H1 (cell line): ENCODE measurements at regions not wholly inside any gene's neighbourhood (a gene's known extent, or its start where the extent isn't known, plus 50 kb on each side); places are given as distances from the start of the nearest gene placed in this dataset.

Experiments
- CTCF ChIA-PET: fragments of 300-600 bp; sonication (Branson Sonifier 250); formaldehyde crosslinking; loops from one replicate; lab custom pipeline; 2021; ENCODE audit not compliant: partially characterized antibody; lab: Charles Lee
- POLR2A ChIA-PET: fragments of 300-600 bp; sonication (Branson Sonifier 250); formaldehyde crosslinking; loops from one replicate; lab custom pipeline; 2021; ENCODE audit warnings: inconsistent platforms; ENCODE audit not compliant: partially characterized antibody; lab: Charles Lee
- DNase-seq, 2 experiments: peaks; one replicate each; pipeline versions ENCODE4 v3.0.0 to v3.0.0-alpha.2; 2010 to 2022; ENCODE audit warnings: low spot score in 2 of 2, low read depth in 1 of 2, mixed read lengths in 1 of 2
- FAIRE-seq: peaks from 2 replicates; lab custom pipeline; 2011; peaks lifted over from hg19 to GRCh38; lab: Jason Lieb, UNC
- H2AFZ ChIP-seq: 2 replicates; pipeline ENCODE4 v1.8.1; 2012; ENCODE audit warnings: low read length, inconsistent platforms
- H2AK5ac ChIP-seq: 2 replicates; pipeline ENCODE4 v1.6.1; 2013; ENCODE audit warnings: low read depth, low read length
- H2BK120ac ChIP-seq: replicated peaks from 2 replicates; pipeline ENCODE3; 2013; ENCODE audit warnings: low read depth, low read length, inconsistent platforms
- H2BK12ac ChIP-seq: 2 replicates; pipeline ENCODE4 v1.6.1; 2013; ENCODE audit warnings: low read depth, low read length
- H2BK15ac ChIP-seq: 2 replicates; pipeline ENCODE4 v1.6.1; 2013; ENCODE audit warnings: low read length
- H2BK20ac ChIP-seq: 2 replicates; pipeline ENCODE4 v1.6.1; 2013; ENCODE audit warnings: low read length
- H2BK5ac ChIP-seq: 2 replicates; pipeline ENCODE4 v1.6.1; 2013; ENCODE audit warnings: low read depth, low read length
- H3K14ac ChIP-seq: 2 replicates; pipeline ENCODE4 v1.6.1; 2013; ENCODE audit warnings: inconsistent platforms; ENCODE audit not compliant: insufficient read length
- H3K18ac ChIP-seq: 2 replicates; pipeline ENCODE4 v1.6.1; 2013; ENCODE audit warnings: low read length; ENCODE audit errors: extremely low read depth
- H3K23ac ChIP-seq: 2 replicates; pipeline ENCODE4 v1.6.1; 2013; ENCODE audit warnings: inconsistent platforms; ENCODE audit not compliant: insufficient read length
- H3K23me2 ChIP-seq: 2 replicates; pipeline ENCODE4 v1.6.1; 2013; ENCODE audit warnings: low read depth, low read length
- H3K27ac ChIP-seq: 2 replicates; pipeline ENCODE4 v1.6.1; 2011; ENCODE audit warnings: low read depth, low read length, inconsistent platforms
- H3K27me3 ChIP-seq, 4 experiments: replicated peaks in 1 of 4; 1 replicate in 1 of 4; 2 replicates in 3 of 4; pipeline versions ENCODE4 v1.6.1 to v1.8.1; 2011 to 2013; ENCODE audit warnings: low read length in 3 of 4, mild to moderate bottlenecking in 3 of 4, inconsistent platforms in 2 of 4, mixed read lengths in 2 of 4, moderate library complexity in 1 of 4; ENCODE audit not compliant: control insufficient read depth in 3 of 4, insufficient read depth in 3 of 4; ENCODE audit errors: extremely low read depth in 1 of 4
- H3K36me3 ChIP-seq, 4 experiments: 2 replicates each; pipeline versions ENCODE4 v1.6.1 to v1.8.1; 2011 to 2013; ENCODE audit warnings: mild to moderate bottlenecking in 4 of 4, low read length in 3 of 4, moderate library complexity in 2 of 4, control low read depth in 1 of 4, inconsistent platforms in 1 of 4; ENCODE audit not compliant: insufficient read depth in 4 of 4, control insufficient read depth in 2 of 4
- H3K4ac ChIP-seq: replicated peaks from 2 replicates; pipeline ENCODE3; 2013; ENCODE audit warnings: low read length, low read depth, mixed read lengths, inconsistent platforms; ENCODE audit not compliant: insufficient read length
- H3K4me1 ChIP-seq, 4 experiments: replicated peaks in 1 of 4; 1 replicate in 1 of 4; 2 replicates in 3 of 4; pipeline versions ENCODE4 v1.6.1 to v1.8.1; 2011 to 2013; ENCODE audit warnings: low read length in 3 of 4, inconsistent platforms in 2 of 4, mixed read lengths in 1 of 4; ENCODE audit not compliant: insufficient read depth in 4 of 4, control insufficient read depth in 3 of 4
- H3K4me2 ChIP-seq, 2 experiments: 2 replicates each; pipeline versions ENCODE4 v1.6.1 to v1.8.1; 2011 to 2013; ENCODE audit warnings: low read depth in 2 of 2, low read length in 2 of 2, control low read depth in 1 of 2, inconsistent platforms in 1 of 2, mild to moderate bottlenecking in 1 of 2; ENCODE audit not compliant: insufficient read depth in 1 of 2
- H3K4me3 ChIP-seq, 4 experiments: fragments of 200-600, 300-600 bp in 1 of 4; sonication (generic), shearing (Covaris generic), sonication (Bioruptor Twin) in 1 of 4; 2 replicates each; pipeline versions ENCODE4 v1.5.1 to v1.8.1; 2011 to 2016; ENCODE audit warnings: low read length in 4 of 4, low read depth in 3 of 4, control low read depth in 2 of 4, inconsistent platforms in 2 of 4, mild to moderate bottlenecking in 2 of 4, mixed read lengths in 1 of 4, moderate library complexity in 1 of 4; ENCODE audit not compliant: insufficient read depth in 2 of 4; ENCODE audit errors: extremely low read depth in 1 of 4
- H3K56ac ChIP-seq: replicated peaks from 2 replicates; pipeline ENCODE3; 2013; ENCODE audit warnings: low read depth, mild to moderate bottlenecking, mixed read lengths, low read length, inconsistent platforms; ENCODE audit not compliant: insufficient read length
- H3K79me1 ChIP-seq: 2 replicates; pipeline ENCODE4 v1.6.1; 2013; ENCODE audit warnings: low read depth, low read length, control low read depth
- H3K79me2 ChIP-seq, 2 experiments: 2 replicates each; pipeline versions ENCODE4 v1.6.1 to v1.8.1; 2012 to 2013; ENCODE audit warnings: low read length in 2 of 2, mild to moderate bottlenecking in 2 of 2, inconsistent platforms in 1 of 2; ENCODE audit not compliant: insufficient read depth in 2 of 2, control insufficient read depth in 1 of 2
- H3K9ac ChIP-seq, 4 experiments: replicated peaks in 1 of 4; 1 replicate in 1 of 4; 2 replicates in 3 of 4; pipeline versions ENCODE4 v1.6.1 to v1.8.1; 2011 to 2013; ENCODE audit warnings: low read depth in 3 of 4, low read length in 3 of 4, control low read depth in 2 of 4, mild to moderate bottlenecking in 2 of 4, moderate library complexity in 2 of 4, inconsistent platforms in 1 of 4; ENCODE audit errors: extremely low read depth in 1 of 4
- H3K9me3 ChIP-seq, 2 experiments: 2 replicates each; pipeline versions ENCODE4 v1.6.1 to v1.8.1; 2012 to 2013; ENCODE audit warnings: mild to moderate bottlenecking in 2 of 2, moderate library complexity in 2 of 2, control low read depth in 1 of 2, inconsistent platforms in 1 of 2, low read depth in 1 of 2, low read length in 1 of 2, mixed read lengths in 1 of 2; ENCODE audit not compliant: insufficient read depth in 2 of 2
- H4K20me1 ChIP-seq, 2 experiments: replicated peaks in 1 of 2; 2 replicates each; pipeline versions ENCODE3 to v1.8.1; 2011 to 2013; ENCODE audit warnings: inconsistent platforms in 2 of 2, low read length in 2 of 2, mild to moderate bottlenecking in 1 of 2; ENCODE audit not compliant: insufficient read depth in 2 of 2, control insufficient read depth in 1 of 2
- H4K5ac ChIP-seq: 2 replicates; pipeline ENCODE4 v1.6.1; 2013; ENCODE audit warnings: low read length, low read depth, mixed read lengths, inconsistent platforms; ENCODE audit not compliant: insufficient read length
- H4K8ac ChIP-seq: 2 replicates; pipeline ENCODE4 v1.8.0; 2013; ENCODE audit warnings: mild to moderate bottlenecking, moderate library complexity, low read length, inconsistent platforms; ENCODE audit not compliant: insufficient read depth; ENCODE audit errors: extremely low read depth
- H4K91ac ChIP-seq: replicated peaks from 2 replicates; pipeline ENCODE3; 2013; ENCODE audit warnings: low read length, mixed read lengths, inconsistent platforms; ENCODE audit not compliant: insufficient read length
- E2F6 ChIP-seq: IDR thresholded peaks from 2 replicates; pipeline ENCODE4 v1.6.1; 2012; ENCODE audit warnings: inconsistent platforms
- SP1 ChIP-seq: IDR thresholded peaks from 2 replicates; pipeline ENCODE4 v1.6.1; 2011; ENCODE audit warnings: low read depth, low read length
- TBP ChIP-seq: IDR thresholded peaks from 2 replicates; pipeline ENCODE4 v1.6.1; 2011; ENCODE audit warnings: low read depth, low read length, improper control_type of control experiment
- TEAD4 ChIP-seq: IDR thresholded peaks from 2 replicates; pipeline ENCODE4 v1.6.1; 2012; ENCODE audit warnings: low read depth, low read length, inconsistent platforms, mixed read lengths
- YY1 ChIP-seq: IDR thresholded peaks from 2 replicates; pipeline ENCODE4 v1.6.1; 2011; ENCODE audit warnings: low read depth, mild to moderate bottlenecking, low read length
- WGBS, 2 experiments: shearing (Covaris generic) in 1 of 2; methylation state at CpG; one replicate each; pipeline versions ENCODE4 v1.1.6 to v1.1.7; 2013 to 2015; ENCODE audit warnings: low lambda C conversion rate in 2 of 2, mixed read lengths in 2 of 2, inconsistent platforms in 1 of 2, low coverage in 1 of 2, missing lambda C conversion rate in 1 of 2; ENCODE audit not compliant: insufficient replicate concordance in 2 of 2, insufficient coverage in 1 of 2, insufficient read length in 1 of 2; ENCODE audit errors: extremely low coverage in 1 of 2, missing lambda C conversion rate in 1 of 2; 5-methylcytosine and 5-hydroxymethylcytosine counted together

- Histone ChIP-seq H4K8ac (no peak overlapping the region), H3K4me3 (no peak overlapping the region), H2BK12ac (peak overlapping the region; percentile 39; the same call in 1 of the 2 replicates), H2BK20ac (no peak overlapping the region), H3K18ac (no peak overlapping the region), H3K4me2 (no peak overlapping the region), H3K36me3 (no peaks in the 10 kb centered on the region), H3K56ac (no peak overlapping the region), H2BK120ac (no peak overlapping the region), H4K91ac (no peak overlapping the region), H3K23ac (no peak overlapping the region), H3K27me3 (no peaks in the 10 kb centered on the region; a peak in 1 of 7 replicates), H3K23me2 (peaks cover 3% of the 10 kb centered on the region; the same call in 1 of the 2 replicates), H3K9me3 (no peaks in the 10 kb centered on the region), H3K4me1 (peaks cover 2 to 12% (median 5%) of the 10 kb centered on the region in 4 experiments; a peak in 5 of 7 replicates), H4K5ac (no peak overlapping the region), H3K14ac (no peak overlapping the region), H3K79me1 (no peaks in the 10 kb centered on the region), H2AK5ac (0 out of 2 replicates have a peak overlapping the region, but pooled peaks have one; percentile 72), H2AFZ (no peak overlapping the region), H3K27ac (no peak overlapping the region), H3K79me2 (no peaks in the 10 kb centered on the region), H2BK15ac (0 out of 2 replicates have a peak overlapping the region, but pooled peaks have one; percentile 55), H4K20me1 (no peaks in the 10 kb centered on the region), H3K4ac (no peak overlapping the region), H2BK5ac (no peak overlapping the region), H3K9ac (no peak overlapping the region)
- WGBS, 2 experiments = 85% methylated on average over 6 of the region's 6 CpGs; no CpG with 5 or more reads in 1 of the 2 experiments
- ChIA-PET POLR2A (no interaction called here), CTCF (no interaction called here)
- FAIRE-seq = peak; percentile 52
- TF ChIP-seq TEAD4 (peak; percentile 71), TBP (no peak), YY1 (peak; percentile 61; the same call in 1 of the 2 replicates), E2F6 (no peak), SP1 (no peak)
- DNase-seq = no peak
These were observed 156.5 kb downstream of the TTLL2 start for GRCh38 chr6:167481307-167481926.
